GM20000 (cell line): ENCODE measurements at regions not wholly inside any gene's neighbourhood (a gene's known extent, or its start where the extent isn't known, plus 50 kb on each side); places are given as distances from the start of the nearest gene placed in this dataset.
"Not testable (repeated sequence)": the region's sequence is repeated elsewhere in the genome, so short reads cannot be mapped to it uniquely, and the experiment has no call there.

Experiments used
- DNase-seq: peaks from one replicate; pipeline ENCODE4 v3.0.0; 2012; ENCODE audit warnings: low spot score
- CTCF ChIP-seq: IDR thresholded peaks from 2 replicates; pipeline ENCODE4 v1.5.1; 2012; ENCODE audit warnings: mild to moderate bottlenecking, control low read depth; ENCODE audit errors: extremely low read depth, missing control alignments

GRCh38 chr6:169085466-169085865 is 168.2 kb downstream of the THBS2 start:
- TF ChIP-seq CTCF = no peak
- no peak for DNase-seq

- not testable (repeated sequence) for DNase-seq
These were observed 169.1 kb downstream of the THBS2 start for GRCh38 chr6:169084557-169084956.

- DNase-seq = no peak
- TF ChIP-seq CTCF = no peak
These were observed 169.6 kb downstream of the THBS2 start for GRCh38 chr6:169084067-169084466.

GRCh38 chr6:169083508-169083874 is 170.2 kb downstream of the THBS2 start:
- no peak for TF ChIP-seq CTCF
- DNase-seq = no peak

- TF ChIP-seq CTCF = no peak
- DNase-seq = no peak
These were observed 170.7 kb downstream of the THBS2 start for GRCh38 chr6:169082817-169083507.

GRCh38 chr6:169082093-169082492 is 171.6 kb downstream of the THBS2 start:
- TF ChIP-seq CTCF = no peak
- no peak for DNase-seq

GRCh38 chr6:169081248-169081647 is 172.4 kb downstream of the THBS2 start:
- TF ChIP-seq CTCF = no peak
- no peak for DNase-seq

GRCh38 chr6:169079650-169080049 is 174.0 kb downstream of the THBS2 start:
- no peak for DNase-seq
- TF ChIP-seq CTCF = no peak
